SH-SY5Y (cell line): ENCODE measurements at regions not wholly inside any gene's neighbourhood (a gene's known extent, or its start where the extent isn't known, plus 50 kb on each side); places are given as distances from the start of the nearest gene placed in this dataset.

ENCODE experiments used
- GATA2 ChIP-seq: IDR thresholded peaks from 2 replicates; pipeline ENCODE4 v1.6.1; 2011; ENCODE audit warnings: mild to moderate bottlenecking, low read depth, low read length
- GATA3 ChIP-seq: IDR thresholded peaks from 2 replicates; pipeline ENCODE4 v1.6.1; 2011; ENCODE audit warnings: low read depth, mild to moderate bottlenecking, low read length, moderate library complexity

GRCh38 chr7:25845464-25845863 lies 306.5 kb upstream of the NFE2L3 start:
- TF ChIP-seq GATA2 (no peak), GATA3 (no peak)
